HG02610 (cell line): ENCODE measurements at regions not wholly inside any gene's neighbourhood (a gene's known extent, or its start where the extent isn't known, plus 50 kb on each side); places are given as distances from the start of the nearest gene placed in this dataset.

Source experiments
- ATAC-seq: cut with Tn5 transposase; IDR thresholded peaks from one replicate; pipeline ENCODE4 v1.9.1; 2021; ENCODE audit warnings: mild to moderate bottlenecking, moderate library complexity; ENCODE audit not compliant: unreplicated experiment

- no peak for ATAC-seq
Measured at GRCh38 chr7:94222516-94222915, 172.2 kb upstream of the COL1A2 start.

- no peak for ATAC-seq
Measured at GRCh38 chr7:94223375-94224084, 171.2 kb upstream of the COL1A2 start.

DNA sequence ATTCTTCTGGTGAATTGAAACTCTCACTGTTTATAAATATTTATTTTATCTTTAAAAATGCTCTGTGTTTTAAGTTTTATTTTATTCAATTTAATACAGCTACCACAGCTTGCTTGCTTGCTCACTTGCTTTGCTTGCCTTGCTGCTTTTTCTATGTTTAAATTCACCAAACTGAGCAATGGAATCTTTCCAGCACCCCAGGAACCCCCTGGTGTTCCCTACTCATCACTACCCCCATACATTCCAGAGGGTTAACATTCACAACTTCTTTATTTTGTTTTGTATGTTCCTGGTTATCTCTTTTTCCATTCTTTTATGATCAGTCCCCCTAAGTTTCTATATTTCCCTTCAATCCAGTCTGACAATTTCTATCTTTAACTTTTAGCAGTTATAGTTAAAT, 166.5 kb upstream of the COL1A2 start:
- ATAC-seq, result no peak

DNA sequence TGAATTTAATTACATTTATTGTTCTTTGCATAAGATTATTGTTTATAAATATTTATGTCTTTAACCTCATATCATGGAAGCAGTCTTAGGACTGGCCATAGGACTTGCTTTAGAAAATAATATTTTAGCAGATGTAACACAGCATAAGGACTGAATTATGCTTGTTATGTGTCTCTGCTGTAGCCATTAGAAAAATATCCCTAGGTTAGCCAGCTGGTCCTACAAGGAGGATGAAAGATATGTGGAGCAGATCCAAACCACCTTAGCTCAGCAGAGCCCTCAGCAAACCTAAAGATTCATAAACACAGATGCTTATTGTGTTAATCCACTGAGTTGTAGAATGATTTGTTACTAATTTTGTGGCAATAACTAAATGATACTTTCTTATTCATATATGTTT, 166.0 kb upstream of the COL1A2 start:
- no peak for ATAC-seq

GRCh38 chr7:94231305-94231704, 163.4 kb upstream of the COL1A2 start:
- peak; percentile 79 for ATAC-seq

DNA sequence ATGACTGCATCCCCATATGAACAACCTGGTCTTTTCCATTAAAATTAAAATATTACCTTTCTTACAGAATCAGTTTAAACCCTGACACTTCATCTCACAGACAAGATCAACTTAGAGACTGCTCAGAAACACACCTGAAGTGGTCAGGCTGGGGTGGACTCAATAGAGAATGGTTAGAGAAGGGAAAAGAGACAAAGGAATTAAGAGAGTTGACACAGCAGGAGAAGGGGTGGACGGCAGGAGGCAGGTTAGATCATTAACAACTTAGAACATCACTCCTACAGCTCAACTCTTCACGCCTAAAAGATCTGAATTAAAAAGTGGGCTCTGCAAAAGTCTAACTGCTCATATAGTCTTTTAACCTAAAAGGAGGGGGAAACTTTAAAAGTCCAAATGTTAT, 157.7 kb upstream of the COL1A2 start:
- ATAC-seq, result no peak

DNA sequence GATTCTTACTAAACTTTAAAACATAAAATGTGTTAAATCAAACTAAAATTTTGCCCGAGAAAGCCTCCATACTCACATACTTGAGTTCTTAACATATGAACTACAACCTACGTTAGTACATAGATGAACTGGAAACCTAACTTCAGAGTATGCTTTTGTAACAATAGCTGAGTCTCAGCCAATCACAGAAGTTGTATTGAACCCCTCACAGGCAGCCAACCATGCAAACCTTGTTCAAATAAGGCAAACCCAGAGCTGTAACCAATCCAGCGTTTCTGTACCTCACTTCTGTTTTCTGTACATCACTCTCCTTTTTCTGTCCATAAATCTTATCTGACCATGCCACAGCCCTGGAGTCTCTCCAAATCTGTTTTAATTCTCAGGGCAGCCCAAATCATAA, 157.3 kb upstream of the COL1A2 start:
- ATAC-seq, result no peak

GRCh38 chr7:94239661-94240234, 154.9 kb upstream of the COL1A2 start:
- peak; percentile 49 for ATAC-seq

GRCh38 chr7:94240902-94241301, 153.8 kb upstream of the COL1A2 start:
- ATAC-seq, result no peak

DNA sequence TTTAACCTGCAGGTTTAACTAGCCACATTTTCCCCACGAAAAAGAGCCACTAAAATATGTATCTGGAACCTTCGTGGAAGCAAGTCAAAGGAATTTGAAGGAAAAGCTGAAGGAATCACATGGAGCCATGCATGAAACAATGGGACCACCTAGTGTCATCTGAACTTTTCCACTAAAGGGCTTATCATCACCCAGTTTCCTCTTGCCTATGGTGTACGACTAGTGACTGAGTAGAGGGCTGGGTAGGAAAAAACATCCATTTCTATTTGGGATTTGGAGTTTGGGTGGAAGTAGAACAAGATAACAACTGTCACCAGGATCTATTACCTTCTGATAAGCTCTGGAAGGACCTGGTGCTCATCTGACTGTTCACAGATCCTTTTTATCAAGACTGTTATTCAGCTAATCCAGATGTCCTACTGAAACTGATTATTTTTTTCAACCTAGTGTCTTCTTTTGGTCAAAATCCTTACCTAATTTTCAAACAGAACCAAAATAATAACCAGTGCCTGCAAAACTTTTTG, 153.2 kb upstream of the COL1A2 start:
- ATAC-seq, result no peak

DNA sequence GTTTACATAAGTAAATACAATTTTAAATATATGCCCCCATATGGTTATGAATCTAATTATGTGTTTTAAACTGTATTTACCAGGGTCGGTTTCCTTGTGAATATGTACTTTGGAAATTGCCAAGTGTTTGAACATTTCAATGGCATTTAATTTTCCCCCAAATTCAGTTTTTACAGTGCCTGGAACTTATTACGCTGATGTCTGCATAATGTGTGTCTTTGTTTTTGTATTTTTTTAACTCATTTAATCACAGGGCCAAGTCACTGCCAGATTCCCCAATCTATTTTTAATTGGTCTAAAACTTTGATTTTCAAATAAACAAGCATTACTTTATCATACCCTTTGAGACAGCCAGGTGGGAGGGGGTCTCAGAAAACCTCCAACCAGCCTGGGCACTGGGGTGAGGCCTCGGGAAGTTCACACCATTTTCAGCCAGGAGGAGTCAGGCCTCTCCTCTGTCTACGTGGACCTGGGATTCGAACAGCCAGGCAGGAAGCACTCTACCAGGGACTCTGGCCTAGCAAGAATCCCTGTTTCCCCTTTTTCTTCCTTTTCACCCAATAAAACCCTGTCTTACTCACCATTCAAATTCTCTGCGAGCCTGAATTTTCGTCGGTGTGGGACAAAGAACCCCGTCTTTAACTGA, 151.5 kb upstream of the COL1A2 start:
- ATAC-seq, result no peak

DNA sequence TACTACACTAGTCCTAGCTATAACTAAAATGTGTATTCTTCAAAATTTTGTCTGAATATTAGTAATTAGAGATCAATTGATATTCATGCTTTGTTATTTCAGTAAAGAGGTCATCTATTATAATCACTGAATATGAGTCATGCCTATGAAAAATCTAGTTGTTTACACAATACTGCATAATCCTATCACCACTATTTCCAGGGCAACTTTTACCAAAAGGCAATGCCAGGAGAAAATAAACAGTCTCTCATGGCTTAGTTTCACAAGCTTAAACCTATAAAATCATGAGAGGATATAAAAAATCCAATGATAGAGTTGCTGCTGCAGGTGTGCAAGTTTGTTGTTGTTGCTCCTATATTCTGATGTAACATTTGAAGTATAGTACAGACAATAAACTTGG, 149.9 kb upstream of the COL1A2 start:
- no peak for ATAC-seq

GRCh38 chr7:94245500-94245899, 149.2 kb upstream of the COL1A2 start:
- ATAC-seq, result no peak

GRCh38 chr7:94247970-94248369, 146.7 kb upstream of the COL1A2 start:
- peak; percentile 49 for ATAC-seq

GRCh38 chr7:94249631-94250030, 145.1 kb upstream of the COL1A2 start:
- ATAC-seq, result no peak

DNA sequence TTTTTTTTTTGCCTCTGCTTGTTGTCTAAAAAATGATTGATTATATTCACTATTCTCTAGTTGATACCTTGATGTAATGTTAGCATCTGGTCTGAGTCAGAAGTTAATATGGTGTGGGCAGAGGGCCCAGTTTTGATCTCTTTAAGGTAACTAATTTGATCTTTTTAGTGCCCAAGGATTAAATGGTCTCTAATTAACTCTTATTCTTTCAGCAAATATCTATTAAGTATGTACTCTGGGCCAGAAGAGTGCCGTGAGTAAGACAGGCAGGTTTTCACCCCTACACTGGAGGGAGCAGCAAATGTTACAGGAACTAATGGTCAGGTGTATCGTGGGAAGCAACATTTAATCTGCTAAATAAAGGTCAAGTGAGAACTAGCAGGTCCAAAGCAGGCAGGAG, 144.6 kb upstream of the COL1A2 start:
- no peak for ATAC-seq

DNA sequence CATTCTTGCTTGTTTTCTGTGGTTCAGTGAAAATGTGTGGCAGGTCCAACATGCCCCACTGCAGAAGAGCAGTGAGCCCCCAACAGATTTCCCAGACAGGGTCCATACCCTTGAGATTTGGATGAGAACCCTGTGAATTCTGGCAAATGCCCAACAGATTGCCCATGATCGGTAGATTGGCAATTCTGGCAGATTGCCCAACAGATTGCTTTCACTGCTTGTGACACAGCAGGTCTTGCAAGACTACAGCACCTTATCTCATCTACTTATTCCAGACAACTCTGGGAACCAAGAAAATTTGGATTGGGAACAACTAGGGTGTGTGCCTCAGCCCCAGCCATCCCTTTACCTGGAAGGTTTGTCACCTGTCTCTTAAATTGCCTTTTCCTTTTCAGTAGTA, 143.7 kb upstream of the COL1A2 start:
- ATAC-seq, result no peak

GRCh38 chr7:94252124-94252523, 142.6 kb upstream of the COL1A2 start:
- no peak for ATAC-seq

DNA sequence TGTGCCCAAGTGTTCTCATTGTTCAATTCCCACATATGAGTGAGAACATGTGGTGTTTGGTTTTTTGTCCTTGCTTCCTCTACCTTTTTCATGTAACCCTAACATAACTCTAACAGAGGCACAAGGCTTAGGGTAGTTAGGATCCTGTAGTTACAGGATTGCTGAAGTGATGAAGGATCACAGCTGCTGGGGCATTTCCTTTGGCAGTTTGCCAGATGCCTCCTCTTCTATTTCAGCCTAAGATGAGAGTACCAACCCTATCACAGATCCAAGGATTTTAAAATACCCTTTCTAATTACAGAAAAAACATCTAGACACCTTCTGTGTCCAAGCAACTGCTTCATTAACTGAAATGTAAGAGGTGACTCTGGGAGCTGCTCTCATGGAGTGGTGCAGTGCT, 141.7 kb upstream of the COL1A2 start:
- no peak for ATAC-seq

GRCh38 chr7:94253686-94254085, 141.0 kb upstream of the COL1A2 start:
- peak; percentile 45 for ATAC-seq

DNA sequence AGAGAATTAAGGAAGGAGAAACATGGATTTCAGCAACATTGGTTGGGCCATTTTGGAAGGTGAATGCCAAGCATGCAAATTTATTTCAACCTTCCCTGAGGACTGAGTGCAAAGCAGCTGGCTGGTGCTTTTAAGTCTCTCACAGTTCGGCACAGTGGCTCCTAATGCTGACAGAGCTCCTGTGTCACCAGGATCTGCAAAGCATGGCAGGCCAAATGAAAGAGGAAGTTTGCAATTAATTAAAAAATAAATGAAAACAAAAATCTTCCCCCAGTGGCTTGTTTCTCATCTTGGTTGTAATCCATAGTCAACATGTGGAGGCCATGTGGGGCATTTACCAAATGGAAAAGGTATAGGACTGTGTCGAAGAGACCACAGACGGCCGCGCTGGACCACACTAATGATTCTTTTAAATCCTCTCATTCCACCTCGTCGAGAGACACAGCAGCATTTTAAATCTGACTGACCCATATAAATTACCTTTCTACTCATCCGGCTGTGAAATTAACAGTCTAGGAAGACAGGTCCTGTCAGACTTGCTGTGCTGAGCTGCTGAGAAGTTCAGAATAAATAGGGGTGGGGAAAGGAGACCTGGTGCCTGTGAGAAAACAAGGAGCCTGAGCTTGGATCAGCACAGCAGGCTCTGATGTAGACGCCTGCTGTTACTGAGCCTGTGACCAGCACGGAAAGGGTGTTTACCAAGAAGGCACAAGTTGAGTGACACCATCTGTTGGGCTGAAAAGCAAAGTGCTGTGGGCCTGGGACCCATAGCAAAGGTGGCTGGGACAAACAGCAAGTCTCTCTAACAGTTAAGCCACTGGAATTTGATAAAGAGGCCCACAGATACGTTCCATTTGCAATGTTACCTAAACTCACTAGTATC, 136.0 kb upstream of the COL1A2 start:
- no peak for ATAC-seq
